ENCODE measurements at regions not wholly inside any gene's neighbourhood (a gene's known extent, or its start where the extent isn't known, plus 50 kb on each side); places are given as distances from the start of the nearest gene placed in this dataset.

DNA sequence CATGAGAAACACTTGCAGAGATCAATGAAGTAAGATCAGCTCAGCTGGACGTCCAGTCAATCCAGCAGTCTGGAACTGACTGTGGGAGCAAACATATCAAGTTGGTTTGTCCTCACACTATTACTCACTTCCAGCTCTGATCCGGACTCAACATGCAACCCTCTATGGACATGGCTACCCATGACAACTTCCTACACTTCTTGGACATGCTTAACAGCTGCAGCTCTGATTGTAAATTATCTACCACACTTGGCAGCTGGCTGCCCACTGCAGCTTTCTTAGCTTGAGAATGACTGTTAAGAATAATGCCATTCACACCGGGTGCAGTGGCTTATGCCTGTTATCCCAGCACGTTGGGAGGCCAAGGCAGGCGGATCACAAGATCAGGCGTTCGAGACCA lies 429.8 kb downstream of the EPHA4 start:
- H3K27me3 Mint-ChIP-seq: no peaks in the 10 kb centered on the region
- DNase-seq: no peak
- no peaks in the 10 kb centered on the region for H3K36me3 Mint-ChIP-seq (ENCODE audit: low read depth)
- ATAC-seq: no peak
- no peak overlapping the region for H3K27ac Mint-ChIP-seq
- H3K9me3 Mint-ChIP-seq (ENCODE audit: low read depth): peaks cover 2% of the 10 kb centered on the region
- POLR2A ChIA-PET: no interaction called here
- CTCF ChIA-PET: no interaction called here
- H3K4me1 Mint-ChIP-seq: no peaks in the 10 kb centered on the region
- intact Hi-C loops (cut with DNase I, micrococcal nuclease): no loop called here
- no peak overlapping the region for H3K4me3 Mint-ChIP-seq

DNA sequence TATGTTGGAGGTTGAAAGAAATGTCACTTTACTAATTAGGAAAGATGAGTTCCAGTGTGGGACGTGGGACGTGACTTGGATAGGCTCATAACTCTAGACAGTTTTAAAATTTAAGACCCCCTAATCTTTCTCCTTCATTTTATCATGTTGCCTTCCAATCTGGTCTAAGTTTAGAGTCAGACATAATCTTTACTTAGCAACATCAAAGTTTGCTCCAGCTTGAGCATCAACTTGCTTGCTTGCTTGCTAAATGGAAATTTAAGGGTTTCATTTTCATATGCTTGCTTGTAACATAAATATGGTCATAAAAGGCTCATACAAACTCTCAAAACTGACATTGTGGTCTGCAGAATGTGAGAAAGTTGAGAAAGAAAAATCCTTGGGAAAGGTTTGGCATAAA lies 428.9 kb downstream of the EPHA4 start:
- H3K36me3 Mint-ChIP-seq (ENCODE audit: low read depth): no peaks in the 10 kb centered on the region
- ChIA-PET POLR2A (no interaction called here), CTCF (no interaction called here)
- no peak overlapping the region for H3K27ac Mint-ChIP-seq
- intact Hi-C loops (cut with DNase I, micrococcal nuclease): no loop called here
- H3K27me3 Mint-ChIP-seq: no peaks in the 10 kb centered on the region
- ATAC-seq (no peak), DNase-seq (no peak)
- peaks cover 2% of the 10 kb centered on the region for H3K9me3 Mint-ChIP-seq (ENCODE audit: low read depth)
- H3K4me3 Mint-ChIP-seq: no peak overlapping the region
- H3K4me1 Mint-ChIP-seq: no peaks in the 10 kb centered on the region

DNA sequence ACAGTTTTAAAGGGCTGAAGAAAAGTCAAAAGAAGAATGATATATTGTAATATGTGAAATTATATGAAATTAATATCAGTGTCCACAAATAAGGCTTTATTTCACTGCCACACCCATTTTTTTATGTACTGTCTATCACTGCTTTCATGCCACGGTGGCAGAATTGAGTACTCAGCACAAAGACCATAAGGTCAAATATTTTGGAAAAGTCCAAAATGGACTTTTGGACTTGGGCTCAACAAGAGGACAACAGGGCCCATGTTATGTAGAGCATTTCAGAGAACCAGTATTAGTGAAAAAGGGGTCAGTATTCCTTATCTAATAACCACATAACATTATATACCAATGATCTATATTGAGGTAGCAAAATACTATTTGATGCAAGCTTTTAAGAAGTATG lies 427.2 kb downstream of the EPHA4 start:
- DNase-seq: no peak
- CTCF ChIA-PET: no interaction called here
- H3K36me3 Mint-ChIP-seq (ENCODE audit: low read depth): no peaks in the 10 kb centered on the region
- ATAC-seq: no peak
- no peaks in the 10 kb centered on the region for H3K27me3 Mint-ChIP-seq
- H3K27ac Mint-ChIP-seq: no peak overlapping the region
- intact Hi-C loops (cut with DNase I, micrococcal nuclease): no loop called here
- POLR2A ChIA-PET: no interaction called here
- H3K9me3 Mint-ChIP-seq (ENCODE audit: low read depth): peaks cover 2% of the 10 kb centered on the region
- no peaks in the 10 kb centered on the region for H3K4me1 Mint-ChIP-seq
- H3K4me3 Mint-ChIP-seq: no peak overlapping the region

DNA sequence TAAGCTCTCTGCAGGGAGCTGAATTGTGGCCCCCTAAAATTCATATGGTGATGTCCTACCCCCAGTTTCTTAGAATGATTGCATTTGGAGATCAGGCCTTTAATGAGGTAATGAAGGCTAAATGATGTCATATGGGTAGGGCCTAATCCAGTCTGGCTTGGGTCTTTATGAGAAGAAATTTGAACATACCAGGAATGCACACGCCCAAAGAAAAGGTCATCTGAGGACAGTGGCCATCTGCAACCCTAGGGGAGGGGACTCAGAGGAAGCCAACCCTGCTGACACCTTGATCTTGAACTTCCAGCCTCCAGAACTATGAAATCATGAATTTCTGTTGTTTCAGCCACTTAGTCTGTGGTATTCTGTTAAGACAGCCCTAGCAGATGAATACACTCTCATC lies 426.7 kb downstream of the EPHA4 start:
- DNase-seq: no peak
- ATAC-seq: no peak
- H3K9me3 Mint-ChIP-seq (ENCODE audit: low read depth): peaks cover 2% of the 10 kb centered on the region
- H3K4me1 Mint-ChIP-seq: no peaks in the 10 kb centered on the region
- H3K27me3 Mint-ChIP-seq: no peaks in the 10 kb centered on the region
- intact Hi-C loops (cut with DNase I, micrococcal nuclease): no loop called here
- no peaks in the 10 kb centered on the region for H3K36me3 Mint-ChIP-seq (ENCODE audit: low read depth)
- CTCF ChIA-PET: interaction anchor here (0.7 kb wide), 1 partner anchor 8 kb away, joined by 3 read pairs; no protein-coding TSS in a partner anchor
- POLR2A ChIA-PET: no interaction called here
- no peak overlapping the region for H3K27ac Mint-ChIP-seq
- H3K4me3 Mint-ChIP-seq: no peak overlapping the region

DNA sequence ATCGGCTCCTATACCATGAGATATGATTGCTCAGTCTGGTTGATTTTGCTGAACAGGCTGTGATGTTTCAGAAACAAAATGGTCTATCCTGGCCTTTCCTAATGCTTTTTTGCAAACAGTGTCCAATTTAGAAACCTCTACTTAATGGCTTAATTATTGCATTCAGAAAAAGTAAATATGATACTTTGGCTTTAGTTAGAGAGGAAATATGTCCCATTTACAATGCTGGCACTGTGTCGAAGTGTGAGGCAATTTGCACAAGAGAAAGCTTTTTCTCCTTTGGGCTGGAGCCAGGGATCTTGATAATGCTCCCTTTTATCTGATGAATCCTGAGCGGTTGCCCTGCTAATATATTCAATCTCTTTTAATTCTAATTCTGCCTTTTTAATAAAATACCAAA lies 418.9 kb downstream of the EPHA4 start:
- Mint-ChIP-seq H3K4me1 (peaks cover 2% of the 10 kb centered on the region), H3K4me3 (no peak overlapping the region), H3K9me3 (ENCODE audit: low read depth) (no peaks in the 10 kb centered on the region), H3K27ac (no peak overlapping the region), H3K36me3 (ENCODE audit: low read depth) (no peaks in the 10 kb centered on the region), H3K27me3 (peaks cover 2% of the 10 kb centered on the region)
- POLR2A ChIA-PET: no interaction called here
- intact Hi-C loops (cut with DNase I, micrococcal nuclease): no loop called here
- DNase-seq (no peak), ATAC-seq (no peak)
- CTCF ChIA-PET: no interaction called here

DNA sequence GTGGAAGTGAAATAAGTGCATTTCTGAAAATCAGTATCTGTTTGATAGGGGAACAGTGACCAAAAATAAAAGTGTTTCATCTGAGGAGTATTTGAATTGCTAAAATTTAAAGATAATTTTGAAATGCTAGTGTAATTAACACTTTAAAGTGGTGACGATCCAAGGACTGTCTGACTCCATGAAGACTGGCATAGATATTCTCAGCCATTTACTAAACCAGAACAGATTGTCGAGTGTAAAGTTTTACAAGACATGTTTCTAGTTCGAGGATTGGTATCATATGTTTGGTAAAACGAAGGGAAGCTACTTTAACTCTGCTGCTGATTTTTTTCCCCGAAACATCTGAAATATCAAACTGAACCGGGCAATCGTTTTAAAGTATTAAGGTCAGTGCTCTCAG lies 417.9 kb downstream of the EPHA4 start:
- intact Hi-C loops (cut with DNase I, micrococcal nuclease): no loop called here
- POLR2A ChIA-PET: no interaction called here

DNA sequence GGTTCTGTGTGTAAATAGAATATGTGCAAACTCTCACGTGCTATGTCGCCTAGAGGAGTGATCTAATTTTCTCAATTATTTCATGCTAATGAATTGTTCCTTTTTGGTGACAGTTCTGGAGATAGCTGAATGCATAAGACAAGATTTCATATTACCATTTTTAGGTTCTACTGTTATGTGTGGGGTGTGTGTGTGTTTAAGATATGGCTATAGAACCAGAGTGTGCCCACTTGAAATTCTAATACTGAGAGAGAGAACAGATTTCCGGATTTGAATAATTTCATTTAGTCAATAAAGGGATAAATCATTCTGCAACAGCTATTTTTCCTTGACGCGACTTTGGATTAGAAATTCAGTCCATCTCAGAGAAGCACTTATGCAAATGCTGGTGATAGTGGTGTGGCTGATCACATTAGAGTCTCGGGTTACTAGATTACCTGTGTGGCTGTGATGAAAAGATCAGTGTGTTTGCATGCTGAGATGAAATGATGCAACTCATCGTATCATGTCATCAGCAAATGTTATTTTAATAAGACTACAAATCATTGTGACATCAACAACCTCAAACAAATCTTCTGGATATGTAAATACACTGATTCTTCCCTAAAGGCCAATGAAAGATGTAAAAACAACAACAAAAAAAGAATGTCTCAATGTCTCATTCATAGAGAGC lies 415.9 kb downstream of the EPHA4 start:
- ChIA-PET CTCF (no interaction called here), POLR2A (interaction anchor here (0.6 kb wide), 1 partner anchor 52 kb away, joined by 6 read pairs; no protein-coding TSS in a partner anchor)
- no peak for ATAC-seq
- Mint-ChIP-seq H3K27me3 (peaks cover 2% of the 10 kb centered on the region), H3K27ac (peak overlapping the region; percentile 42), H3K4me1 (peaks cover 2% of the 10 kb centered on the region), H3K9me3 (ENCODE audit: low read depth) (no peaks in the 10 kb centered on the region), H3K4me3 (no peak overlapping the region), H3K36me3 (ENCODE audit: low read depth) (no peaks in the 10 kb centered on the region)
- DNase-seq: no peak
- intact Hi-C loops (cut with DNase I, micrococcal nuclease): no loop called here

More for the DNA sequence above, 417.9 kb downstream of the EPHA4 start:
- CTCF ChIA-PET: no interaction called here
- H3K27ac Mint-ChIP-seq: no peak overlapping the region
- H3K36me3 Mint-ChIP-seq (ENCODE audit: low read depth): no peaks in the 10 kb centered on the region
- no peak overlapping the region for H3K4me3 Mint-ChIP-seq
- H3K9me3 Mint-ChIP-seq (ENCODE audit: low read depth): no peaks in the 10 kb centered on the region
- no peak for ATAC-seq
- no peak for DNase-seq
- H3K4me1 Mint-ChIP-seq: peaks cover 2% of the 10 kb centered on the region
- H3K27me3 Mint-ChIP-seq: peaks cover 2% of the 10 kb centered on the region

DNA sequence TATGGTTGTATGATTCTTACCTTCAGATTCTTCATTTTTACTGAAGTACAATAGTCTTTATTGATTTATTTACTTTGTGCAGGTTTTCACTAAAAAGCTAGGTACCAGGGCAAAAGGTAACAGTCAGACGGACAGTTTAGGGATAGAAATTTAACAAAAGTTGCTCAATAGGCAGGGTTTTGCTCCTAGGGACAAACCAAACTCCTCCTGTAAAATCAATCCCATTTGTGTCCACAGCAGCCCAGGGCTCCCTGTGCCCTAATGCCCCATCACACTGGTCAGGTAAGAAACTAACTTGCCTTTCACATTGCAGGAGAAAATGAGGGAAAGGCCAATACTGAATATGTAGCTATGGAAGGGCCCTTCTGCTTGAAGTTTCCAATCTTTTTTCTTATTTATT lies 410.9 kb downstream of the EPHA4 start:
- Mint-ChIP-seq H3K27ac (no peak overlapping the region), H3K9me3 (ENCODE audit: low read depth) (no peaks in the 10 kb centered on the region), H3K4me3 (no peak overlapping the region), H3K36me3 (ENCODE audit: low read depth) (no peaks in the 10 kb centered on the region), H3K4me1 (no peaks in the 10 kb centered on the region), H3K27me3 (peaks cover 2% of the 10 kb centered on the region)
- ATAC-seq (no peak), DNase-seq (no peak)
- intact Hi-C loops (cut with DNase I, micrococcal nuclease): no loop called here
- ChIA-PET CTCF (no interaction called here), POLR2A (no interaction called here)

DNA sequence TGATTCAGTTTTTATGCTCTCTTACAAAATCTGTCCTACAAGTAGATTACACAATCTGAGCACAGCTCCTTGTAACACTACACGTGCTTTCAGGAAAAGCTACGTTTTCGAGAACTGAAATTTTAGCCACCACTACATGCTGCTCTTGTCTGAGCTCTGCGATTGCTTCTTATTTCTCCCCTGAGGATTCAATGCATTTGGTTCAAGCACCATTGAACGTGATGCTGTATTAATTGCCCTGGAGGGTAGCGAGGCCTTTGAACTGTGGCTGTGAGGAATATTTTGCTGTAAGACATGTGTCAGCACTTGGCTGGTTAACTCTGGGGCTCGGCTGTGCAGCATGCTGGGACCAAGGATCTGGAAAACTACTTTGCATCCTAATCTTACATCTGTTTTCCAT lies 405.8 kb downstream of the EPHA4 start:
- H3K36me3 Mint-ChIP-seq (ENCODE audit: low read depth): no peaks in the 10 kb centered on the region
- CTCF ChIA-PET: interaction anchor here (0.6 to 0.9 kb wide), 2 partner anchors 16 to 172 kb away, joined by 3 read pairs; no protein-coding TSS in a partner anchor
- intact Hi-C loops (cut with DNase I, micrococcal nuclease): no loop called here
- no peaks in the 10 kb centered on the region for H3K4me1 Mint-ChIP-seq
- POLR2A ChIA-PET: no interaction called here
- no peak for DNase-seq
- H3K27me3 Mint-ChIP-seq: peaks cover 2% of the 10 kb centered on the region
- H3K27ac Mint-ChIP-seq: no peak overlapping the region
- no peak for ATAC-seq
- no peaks in the 10 kb centered on the region for H3K9me3 Mint-ChIP-seq (ENCODE audit: low read depth)
- H3K4me3 Mint-ChIP-seq: no peak overlapping the region

DNA sequence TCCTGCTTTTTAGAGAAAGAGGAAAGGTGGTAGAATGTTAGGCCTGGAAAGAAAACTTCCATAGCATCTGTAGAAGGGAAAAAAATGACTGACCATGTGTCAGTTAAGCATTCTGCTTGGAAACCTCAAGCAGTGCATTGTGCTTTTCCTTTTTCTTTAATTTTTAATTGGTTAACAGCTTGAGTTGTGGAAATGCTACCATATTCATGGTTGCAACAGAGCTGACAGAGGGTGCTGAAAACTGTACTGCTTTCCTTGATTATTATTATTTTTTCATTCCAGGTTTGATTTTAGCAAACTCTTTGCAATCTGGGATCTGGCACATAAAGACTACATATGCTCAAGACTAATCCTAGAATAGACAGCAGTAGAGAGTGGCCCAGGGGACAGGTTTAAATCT lies 404.5 kb downstream of the EPHA4 start:
- Mint-ChIP-seq H3K9me3 (ENCODE audit: low read depth) (no peaks in the 10 kb centered on the region), H3K27ac (no peak overlapping the region), H3K4me3 (no peak overlapping the region), H3K36me3 (ENCODE audit: low read depth) (no peaks in the 10 kb centered on the region), H3K4me1 (no peaks in the 10 kb centered on the region), H3K27me3 (no peaks in the 10 kb centered on the region)
- intact Hi-C loops (cut with DNase I, micrococcal nuclease): no loop called here
- POLR2A ChIA-PET: no interaction called here
- CTCF ChIA-PET: no interaction called here
- DNase-seq (no peak), ATAC-seq (no peak)

DNA sequence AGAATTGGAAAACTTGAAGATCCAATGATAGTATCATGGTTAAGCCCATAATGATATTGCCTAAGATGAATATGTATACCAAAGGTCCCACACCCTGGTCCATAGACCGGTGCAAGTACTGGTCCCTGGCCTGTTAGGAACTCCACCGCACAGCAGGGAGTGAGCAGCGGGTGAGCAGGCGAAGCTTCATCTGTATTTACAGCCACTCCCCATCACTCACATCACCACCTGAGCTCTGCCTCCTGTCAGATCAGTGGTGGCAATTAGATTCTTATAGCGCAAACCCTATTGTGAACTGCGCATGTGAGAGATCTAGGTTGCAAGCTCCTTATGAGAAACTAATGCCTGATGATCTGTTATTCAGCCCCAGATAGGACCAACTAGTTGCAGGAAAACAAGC lies 402.4 kb downstream of the EPHA4 start:
- CTCF ChIA-PET: no interaction called here
- no peaks in the 10 kb centered on the region for H3K4me1 Mint-ChIP-seq
- no peak for ATAC-seq
- no peak for DNase-seq
- peaks cover 2% of the 10 kb centered on the region for H3K27me3 Mint-ChIP-seq
- POLR2A ChIA-PET: no interaction called here
- no peak overlapping the region for H3K4me3 Mint-ChIP-seq
- H3K36me3 Mint-ChIP-seq (ENCODE audit: low read depth): no peaks in the 10 kb centered on the region
- H3K27ac Mint-ChIP-seq: no peak overlapping the region
- intact Hi-C loops (cut with DNase I, micrococcal nuclease): no loop called here
- H3K9me3 Mint-ChIP-seq (ENCODE audit: low read depth): no peaks in the 10 kb centered on the region

DNA sequence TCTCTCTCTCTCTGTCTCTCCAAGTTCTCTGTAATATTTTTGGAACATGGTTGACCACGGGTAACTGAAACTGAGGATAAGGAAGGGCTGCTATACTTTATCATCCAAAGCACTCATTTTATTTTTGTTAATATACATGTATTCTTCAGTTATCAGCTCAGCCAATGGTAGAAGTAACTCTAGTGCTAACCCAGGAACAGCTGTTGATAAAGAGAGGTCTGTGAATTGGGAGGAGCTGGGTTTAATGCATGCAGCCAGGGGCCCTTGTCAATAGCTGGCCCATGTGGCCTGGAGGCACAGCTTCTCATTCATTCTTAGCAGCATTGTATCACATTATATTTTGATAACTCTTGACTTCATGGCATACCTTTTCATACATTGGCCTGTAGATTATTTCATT lies 401.6 kb downstream of the EPHA4 start:
- CTCF ChIA-PET: no interaction called here

DNA sequence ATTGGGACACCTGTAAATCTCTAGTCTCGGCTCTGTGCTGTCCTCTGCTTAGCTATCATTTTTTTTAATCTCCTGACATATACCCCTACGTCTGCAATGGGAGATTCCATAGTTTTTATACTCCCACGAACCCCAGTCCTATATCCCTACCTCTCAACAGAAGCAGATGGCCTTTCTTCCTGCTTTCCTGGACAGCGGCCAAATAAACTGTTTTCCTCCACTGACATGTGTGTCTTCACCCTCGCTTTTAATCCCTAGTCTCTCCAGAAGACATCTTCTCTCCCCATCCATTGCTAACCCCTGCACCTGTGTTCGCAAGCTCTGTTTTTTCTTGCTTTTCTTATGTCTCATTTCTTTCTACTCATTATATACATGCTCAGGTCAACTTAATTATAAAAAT lies 395.4 kb downstream of the EPHA4 start:
- peaks cover 2% of the 10 kb centered on the region for H3K27me3 Mint-ChIP-seq
- ChIA-PET CTCF (no interaction called here), POLR2A (no interaction called here)
- DNase-seq (no peak), ATAC-seq (no peak)
- no peaks in the 10 kb centered on the region for H3K4me1 Mint-ChIP-seq
- intact Hi-C loops (cut with DNase I, micrococcal nuclease): no loop called here
- H3K27ac Mint-ChIP-seq: no peak overlapping the region
- H3K36me3 Mint-ChIP-seq (ENCODE audit: low read depth): no peaks in the 10 kb centered on the region
- H3K4me3 Mint-ChIP-seq: no peak overlapping the region
- peaks cover 2% of the 10 kb centered on the region for H3K9me3 Mint-ChIP-seq (ENCODE audit: low read depth)

More for the DNA sequence above, 401.6 kb downstream of the EPHA4 start:
- Mint-ChIP-seq H3K9me3 (ENCODE audit: low read depth) (no peaks in the 10 kb centered on the region), H3K27me3 (peaks cover 2% of the 10 kb centered on the region), H3K36me3 (ENCODE audit: low read depth) (no peaks in the 10 kb centered on the region), H3K4me3 (no peak overlapping the region), H3K27ac (no peak overlapping the region), H3K4me1 (no peaks in the 10 kb centered on the region)
- intact Hi-C loops (cut with DNase I, micrococcal nuclease): no loop called here
- no peak for ATAC-seq
- no peak for DNase-seq
- POLR2A ChIA-PET: no interaction called here
